ENCODE measurements at regions not wholly inside any gene's neighbourhood (a gene's known extent, or its start where the extent isn't known, plus 50 kb on each side); places are given as distances from the start of the nearest gene placed in this dataset.

- TF ChIP-seq PRDM4 (tag by site-specific recombination; IDR thresholded peaks at IDR 0.05) (no peak), ZXDB (tag by site-specific recombination; IDR thresholded peaks at IDR 0.05) (peak; percentile 81), FEZF1 (tag by site-specific recombination; IDR thresholded peaks at IDR 0.05) (0 out of 2 replicates have a peak, but pooled peaks have one; percentile 37), ZNF169 (tag by site-specific recombination; IDR thresholded peaks at IDR 0.05) (no peak), ZBTB26 (tag by site-specific recombination; optimal IDR thresholded peaks at IDR 0.05) (no peak), ZNF23 (tag by site-specific recombination; IDR thresholded peaks at IDR 0.05; ENCODE audit: borderline replicate concordance) (no peak), WT1 (tag by site-specific recombination; IDR thresholded peaks at IDR 0.05) (no peak), KLF7 (tag by site-specific recombination; IDR thresholded peaks at IDR 0.05; ENCODE audit: borderline replicate concordance) (no peak), ZNF777 (tag by site-specific recombination; IDR thresholded peaks at IDR 0.05; ENCODE audit: borderline replicate concordance) (no peak), ZNF521 (tag by site-specific recombination; IDR thresholded peaks at IDR 0.05) (no peak), ZNF639 (tag by site-specific recombination; IDR thresholded peaks at IDR 0.05) (peak; percentile 52; the same call in 1 of the 2 replicates), ZNF274 (IDR thresholded peaks at IDR 0.05; ENCODE audit: low read length) (no peak), ZNF274 (tag by site-specific recombination; IDR thresholded peaks at IDR 0.05; ENCODE audit: borderline replicate concordance) (no peak), ZNF513 (tag by site-specific recombination; IDR thresholded peaks at IDR 0.05) (no peak), ZNF202 (tag by site-specific recombination; IDR thresholded peaks at IDR 0.05; ENCODE audit: borderline replicate concordance) (no peak), ZNF174 (tag by site-specific recombination; IDR thresholded peaks at IDR 0.05) (no peak), ZNF292 (tag by site-specific recombination; IDR thresholded peaks at IDR 0.05; ENCODE audit: borderline replicate concordance, low read depth) (no peak), ZNF433 (tag by site-specific recombination; IDR thresholded peaks at IDR 0.05; ENCODE audit: low read depth) (no peak), ZNF211 (tag by site-specific recombination; IDR thresholded peaks at IDR 0.05; ENCODE audit: low read depth) (no peak), GFI1B (tag by site-specific recombination; IDR thresholded peaks at IDR 0.05) (no peak), ZNF621 (tag by site-specific recombination; IDR thresholded peaks at IDR 0.05) (no peak), ZNF610 (tag by site-specific recombination; IDR thresholded peaks at IDR 0.05; ENCODE audit: borderline replicate concordance) (0 out of 2 replicates have a peak, but pooled peaks have one; percentile 50), ZNF76 (tag by site-specific recombination; IDR thresholded peaks at IDR 0.05; ENCODE audit: borderline replicate concordance, low read depth) (no peak), ZNF514 (tag by site-specific recombination; IDR thresholded peaks at IDR 0.05) (no peak), ZNF529 (tag by site-specific recombination; IDR thresholded peaks at IDR 0.05; ENCODE audit: insufficient replicate concordance) (no peak), ZNF626 (tag by site-specific recombination; IDR thresholded peaks at IDR 0.05) (no peak), ZNF18 (tag by site-specific recombination; IDR thresholded peaks at IDR 0.05) (no peak), ZNF114 (tag by site-specific recombination; IDR thresholded peaks at IDR 0.05) (no peak), ZFP37 (tag by site-specific recombination; IDR thresholded peaks at IDR 0.05) (no peak), BCL11B (tag by site-specific recombination; IDR thresholded peaks at IDR 0.05; ENCODE audit: low read depth) (no peak), HOXD13 (CRISPR knock-in tag; IDR thresholded peaks at IDR 0.05; ENCODE audit: borderline replicate concordance) (no peak), GLI2 (tag by site-specific recombination; IDR thresholded peaks at IDR 0.05; ENCODE audit: borderline replicate concordance, low read depth) (no peak)
Observed at GRCh38 chr1:112818990-112819689, 104.0 kb upstream of the PPM1J start (continued).

All from HEK293 (cell line).